Hematopoietic multipotent progenitor cell treated with erythropoietin and hydrocortisone succinate and interleukin-3 and kit ligand, for 15 days (in vitro differentiated cells): ENCODE measurements at regions not wholly inside any gene's neighbourhood (a gene's known extent, or its start where the extent isn't known, plus 50 kb on each side); places are given as distances from the start of the nearest gene placed in this dataset.

Experiments
- DNase-seq: peaks from one replicate; pipeline ENCODE4 v3.0.0-alpha.2; 2015; ENCODE audit warnings: low spot score

DNA sequence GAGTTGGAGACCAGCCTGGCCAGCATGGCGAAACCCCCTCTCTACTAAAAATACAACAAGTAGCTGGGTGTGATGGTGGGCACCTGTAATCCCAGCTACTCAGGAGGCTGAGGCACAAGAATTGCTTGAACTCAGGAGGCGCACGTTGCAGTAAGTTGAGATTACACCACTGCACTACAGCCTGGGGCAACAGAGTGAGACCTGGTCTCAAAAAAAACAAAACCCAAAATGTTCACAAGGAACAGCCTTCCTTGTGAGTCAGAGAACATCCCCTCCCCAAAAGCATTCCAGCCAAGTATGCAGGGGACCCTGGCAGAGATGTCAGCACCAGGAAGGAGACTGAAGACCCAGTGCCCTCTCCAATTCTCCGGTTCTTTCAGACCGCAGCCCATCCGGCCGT, 314.9 kb upstream of the TSHZ3 start:
- DNase-seq = no peak

- DNase-seq = no peak
Observed at GRCh38 chr19:31664997-31665396, 315.8 kb upstream of the TSHZ3 start.

GRCh38 chr19:31666126-31666525, 316.9 kb upstream of the TSHZ3 start:
- DNase-seq = no peak

DNA sequence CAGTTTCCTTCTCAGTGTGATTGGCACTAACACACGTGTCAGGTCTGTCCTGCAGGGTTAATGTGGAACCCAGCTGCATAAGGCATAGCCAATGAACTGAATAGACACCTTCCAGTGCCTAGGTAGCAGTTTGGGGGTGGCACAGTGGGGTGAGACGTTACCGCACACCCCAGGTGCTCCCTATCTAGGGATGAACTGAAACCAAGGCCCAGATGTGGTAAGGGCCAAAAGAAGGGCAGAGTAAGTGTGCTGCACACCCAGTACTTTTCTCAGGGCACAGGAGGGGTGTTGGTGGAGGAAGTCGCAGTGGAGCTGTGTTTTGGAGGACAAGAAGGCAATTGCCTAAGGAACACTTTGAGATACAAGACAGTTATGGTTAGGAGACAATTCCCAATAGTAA, 317.9 kb upstream of the TSHZ3 start:
- DNase-seq = no peak

GRCh38 chr19:31668921-31669320, 319.7 kb upstream of the TSHZ3 start:
- no peak for DNase-seq

DNA sequence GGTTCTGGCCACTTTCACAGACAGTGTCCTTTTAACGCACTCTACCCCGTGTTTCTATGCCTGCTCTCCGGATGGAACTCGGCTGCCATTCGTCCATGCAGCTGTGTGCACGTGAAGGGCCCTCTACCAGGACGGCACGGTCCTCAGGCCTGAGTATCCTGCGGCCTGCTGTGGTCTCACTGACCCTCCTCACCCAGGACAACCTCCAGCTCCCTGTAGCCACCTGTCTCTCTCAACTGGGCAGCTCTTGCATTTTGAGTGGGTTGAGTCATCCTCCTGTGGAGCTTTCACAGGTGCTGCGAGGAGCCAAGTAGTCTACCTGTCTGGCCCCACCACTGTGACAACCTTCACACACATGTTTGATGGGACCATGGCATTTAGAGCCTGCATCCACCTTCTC, 321.7 kb upstream of the TSHZ3 start:
- DNase-seq = no peak

GRCh38 chr19:31671411-31672035, 322.3 kb upstream of the TSHZ3 start:
- DNase-seq = no peak

- DNase-seq = no peak
Observed at GRCh38 chr19:31674503-31675192, 325.4 kb upstream of the TSHZ3 start.

DNA sequence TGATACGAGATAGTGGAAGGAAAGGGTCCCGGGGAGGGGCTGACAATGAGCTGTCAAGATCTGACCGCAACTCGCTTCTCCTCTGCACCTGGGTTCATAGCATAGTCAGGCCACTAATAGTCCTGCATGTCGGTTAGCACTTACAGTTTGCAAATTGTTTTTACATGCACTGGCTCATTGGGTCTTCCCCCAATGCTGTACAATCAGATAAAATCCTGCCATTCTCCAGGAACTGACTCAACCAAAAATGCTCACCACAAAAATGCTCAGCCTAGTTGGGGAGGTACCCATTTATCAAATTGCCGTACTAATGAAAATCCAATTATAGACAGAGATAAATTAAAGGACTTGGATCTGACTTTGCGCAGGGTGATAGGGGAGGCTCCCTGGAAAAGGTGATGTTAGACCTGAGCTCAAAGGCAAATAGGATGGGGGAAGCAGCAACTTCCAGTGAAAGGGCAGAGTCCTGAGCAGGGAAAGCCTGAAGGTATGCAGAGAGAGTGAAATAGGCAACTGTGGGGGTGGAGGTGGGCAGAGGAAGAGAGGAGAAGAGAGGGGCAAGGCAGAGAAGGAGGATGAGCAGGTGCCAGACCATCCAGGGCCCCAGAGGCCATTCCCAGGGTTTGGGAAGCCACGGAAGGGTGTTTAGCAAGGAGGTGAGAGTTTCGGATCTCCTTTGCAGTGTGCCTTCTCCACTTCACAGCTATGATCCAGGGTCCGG, 326.1 kb upstream of the TSHZ3 start:
- DNase-seq = no peak

DNA sequence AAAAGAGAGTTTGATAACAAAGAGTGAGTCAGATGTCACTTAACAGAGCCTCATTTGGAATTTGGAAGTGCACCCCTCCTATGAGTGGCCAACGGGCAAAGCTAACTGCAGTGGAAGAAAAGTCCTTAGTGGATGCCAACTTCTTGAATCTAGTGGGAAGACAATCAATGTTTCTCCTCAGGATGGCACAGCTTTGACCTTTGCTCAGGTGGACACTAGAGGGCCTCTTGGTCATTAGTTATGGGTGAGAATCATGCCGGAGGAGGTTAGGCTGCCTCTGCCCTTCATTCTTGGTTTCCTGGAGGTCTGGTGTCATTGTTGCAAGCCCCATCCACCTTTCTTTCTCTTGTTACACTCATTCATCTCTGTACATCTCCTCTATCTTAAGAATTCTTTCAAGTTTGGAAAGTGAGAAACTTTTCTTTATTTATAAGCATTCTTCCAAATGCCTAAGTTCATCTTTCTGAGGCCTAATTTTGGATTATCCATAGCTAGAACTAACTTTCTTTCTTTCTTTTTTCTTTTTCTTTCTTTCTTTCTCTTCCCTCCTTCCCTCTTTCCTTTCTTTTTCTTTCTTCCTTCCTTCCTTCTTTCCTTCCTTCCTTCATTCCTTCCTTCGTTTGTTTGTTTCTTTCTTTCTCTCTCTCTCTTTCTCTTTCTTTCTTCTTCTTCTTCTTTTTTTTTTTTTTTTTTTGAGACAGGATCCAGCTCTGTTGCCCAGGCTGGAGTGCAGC, 327.2 kb upstream of the TSHZ3 start:
- DNase-seq = no peak

GRCh38 chr19:31678421-31678820, 329.2 kb upstream of the TSHZ3 start:
- DNase-seq = no peak

DNA sequence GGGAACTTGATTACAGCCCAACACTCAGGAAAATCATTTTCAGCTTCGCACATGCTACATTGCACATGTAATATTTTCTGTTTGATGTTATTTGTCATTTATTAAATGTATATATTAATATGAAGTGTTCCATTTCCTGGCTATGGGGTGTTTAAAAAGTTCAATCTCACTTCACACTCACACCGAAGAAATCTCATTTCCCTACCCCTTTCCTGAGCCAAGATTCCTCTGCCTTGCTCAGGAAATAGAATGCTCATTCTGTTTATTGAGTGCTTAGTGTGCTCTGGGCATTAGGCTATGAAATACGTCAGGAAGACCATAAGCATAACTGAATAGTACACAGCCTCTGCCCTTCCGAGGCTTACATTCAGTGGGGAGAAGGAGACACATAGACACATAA, 331.9 kb upstream of the TSHZ3 start:
- no peak for DNase-seq

DNA sequence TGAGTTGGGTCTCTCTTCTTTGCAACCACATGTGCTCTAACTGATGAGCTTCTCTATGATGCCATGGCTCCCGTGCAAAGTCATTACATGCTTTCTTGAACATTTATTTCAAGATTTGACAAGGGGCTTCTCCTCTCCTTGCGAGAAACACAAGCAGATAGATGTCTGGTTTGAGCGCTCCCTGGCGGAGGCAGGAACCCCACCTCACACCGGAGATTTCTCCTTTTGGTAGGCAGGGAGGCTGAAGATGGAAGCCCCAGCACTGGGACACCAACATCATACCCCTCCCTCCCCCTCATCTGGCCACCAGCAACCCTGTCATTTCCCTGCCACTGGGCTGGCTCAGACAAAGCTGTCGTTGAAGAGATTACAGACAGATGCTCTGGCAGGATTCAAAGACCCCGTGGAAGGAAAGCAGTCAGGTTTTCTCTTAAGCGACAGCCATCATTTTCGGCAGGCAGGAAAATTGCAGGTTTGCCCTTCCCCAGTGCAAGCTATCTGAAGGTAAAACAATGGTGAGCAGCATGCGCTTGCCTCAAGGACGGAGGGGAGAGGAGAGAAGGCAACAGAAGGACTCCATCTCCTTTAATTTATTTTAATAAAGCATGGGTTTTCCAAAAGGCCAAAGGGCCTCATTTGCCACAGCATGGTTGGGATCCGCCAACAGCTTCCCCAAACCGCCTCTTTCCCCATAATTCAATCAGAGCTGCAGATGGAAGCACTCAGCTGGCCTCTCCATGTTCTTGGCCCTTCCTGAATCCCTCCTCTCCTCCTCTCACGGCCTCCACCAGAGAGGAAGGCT, 344.1 kb upstream of the TSHZ3 start:
- DNase-seq = no peak

- DNase-seq = no peak
Observed at GRCh38 chr19:31693933-31694269, 344.7 kb upstream of the TSHZ3 start.

GRCh38 chr19:31694761-31695160, 345.5 kb upstream of the TSHZ3 start:
- no peak for DNase-seq

DNA sequence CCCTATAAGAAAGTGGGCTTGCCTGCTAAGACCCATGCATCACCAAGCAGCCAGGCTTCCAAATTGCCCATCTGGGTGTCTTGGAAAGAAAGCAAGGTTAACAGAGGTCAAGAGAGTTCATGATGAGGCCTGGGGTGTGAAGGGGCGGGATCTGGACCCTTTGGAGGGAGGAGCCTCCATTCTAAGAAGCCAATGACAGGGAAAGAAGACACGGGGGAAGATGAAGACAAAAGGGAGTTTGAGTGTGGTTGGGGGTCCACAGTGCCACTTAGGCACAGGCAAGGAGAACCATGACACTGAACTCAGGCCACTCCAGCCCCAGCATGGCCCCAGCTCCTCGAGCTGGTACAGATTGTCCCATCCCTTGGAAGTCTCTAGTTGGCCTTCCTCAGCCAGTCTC, 350.2 kb upstream of the TSHZ3 start:
- DNase-seq = no peak

- no peak for DNase-seq
Observed at GRCh38 chr19:31701146-31701545, 351.9 kb upstream of the TSHZ3 start.

DNA sequence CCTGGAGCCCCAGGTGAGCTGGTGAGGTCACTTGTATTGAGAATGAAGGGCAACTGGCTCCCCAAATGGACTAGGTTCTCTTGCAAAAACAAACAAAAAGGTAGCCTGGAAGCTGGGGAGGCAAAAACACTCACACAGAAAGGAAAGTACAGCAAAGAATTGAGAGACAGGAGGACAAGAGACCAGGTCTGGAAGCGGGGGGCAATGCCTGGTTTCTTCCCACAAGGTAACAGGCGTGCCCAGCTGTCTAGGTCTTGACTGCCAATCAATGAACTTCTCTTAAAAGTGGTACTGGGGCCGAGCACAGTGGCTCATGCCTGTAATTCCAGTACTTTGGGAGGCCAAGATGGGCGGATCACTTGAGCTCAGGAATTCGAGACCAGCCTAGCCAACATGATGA, 356.4 kb upstream of the TSHZ3 start:
- no peak for DNase-seq

- DNase-seq = no peak
Observed at GRCh38 chr19:31706131-31706530, 356.9 kb upstream of the TSHZ3 start.

DNA sequence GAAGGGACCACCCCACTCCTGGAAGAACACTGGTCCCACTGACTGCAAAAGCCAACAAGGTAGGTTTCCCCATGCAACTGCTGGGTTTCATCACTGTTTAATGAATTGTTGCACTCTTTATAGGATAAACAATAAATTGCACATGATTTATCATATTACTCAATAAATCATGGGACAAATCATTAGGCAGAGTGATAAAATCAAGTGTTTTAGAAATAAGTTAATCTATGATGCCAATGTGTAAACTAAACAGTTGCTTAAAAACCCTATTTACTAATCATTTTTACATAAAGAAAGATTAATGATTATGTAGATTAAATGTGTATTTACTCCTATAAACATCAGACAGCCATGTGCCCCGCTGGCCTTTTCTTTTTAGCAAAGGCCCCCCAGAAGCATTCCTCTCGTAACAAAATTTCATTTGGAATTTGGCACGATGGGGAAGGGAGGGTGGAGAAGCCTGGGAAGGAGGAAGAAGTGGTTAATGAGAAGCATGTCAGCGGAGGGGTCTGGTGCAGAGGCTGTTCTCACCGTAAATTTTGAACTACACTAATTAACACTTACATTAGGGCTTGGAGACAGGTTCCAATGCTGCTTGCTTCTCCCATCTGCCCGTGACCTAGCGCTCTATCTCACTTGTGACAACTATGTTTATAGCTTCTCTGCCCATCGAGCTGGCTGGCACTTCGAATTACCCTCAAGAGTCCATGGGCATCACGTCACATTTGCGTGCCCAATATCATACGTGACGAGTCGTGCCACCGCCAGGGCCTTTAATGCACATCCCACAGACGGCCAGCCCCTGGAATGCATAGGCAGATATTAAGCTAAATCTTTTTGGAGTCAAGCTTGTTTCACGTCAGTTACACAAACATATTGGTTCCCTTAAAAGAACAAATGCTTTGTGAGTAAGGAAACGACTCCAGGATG, 357.7 kb upstream of the TSHZ3 start:
- DNase-seq = no peak

DNA sequence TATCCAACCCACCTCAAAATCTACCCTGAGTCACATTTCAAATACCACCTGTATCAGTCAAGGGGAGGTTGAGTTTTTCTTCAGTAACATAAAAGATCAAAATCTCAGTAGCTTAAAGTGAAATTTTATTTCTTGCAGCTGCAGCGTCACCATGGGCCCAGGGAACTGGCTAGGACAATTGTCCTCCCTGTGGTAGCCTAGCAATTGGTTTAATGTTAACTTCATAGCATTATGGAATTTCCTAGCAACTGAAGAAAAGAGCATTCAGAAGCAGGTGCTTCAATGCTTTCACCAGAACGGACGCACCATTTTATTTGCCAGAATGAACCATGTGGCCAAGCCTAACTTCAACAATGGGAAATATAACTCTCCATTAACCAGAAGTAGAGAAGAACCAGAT, 359.3 kb upstream of the TSHZ3 start:
- no peak for DNase-seq
